SK-N-SH treated with all-trans-retinoic acid at 6 μM for 48 hours (cell line): ENCODE measurements at regions not wholly inside any gene's neighbourhood (a gene's known extent, or its start where the extent isn't known, plus 50 kb on each side); places are given as distances from the start of the nearest gene placed in this dataset.

ENCODE experiments used
- ARNTL ChIP-seq: fragments of 450-650 bp; formaldehyde crosslinking; IDR thresholded peaks from 2 replicates; pipeline ENCODE4 v1.5.0; 2020; ENCODE audit warnings: low read depth, mild to moderate bottlenecking, moderate library complexity, borderline replicate concordance
- BACH2 ChIP-seq: fragments of 250-450 bp; sonication (Bioruptor Pico); IDR thresholded peaks from 2 replicates; pipeline ENCODE4 v1.9.0; 2021; ENCODE audit warnings: mild to moderate bottlenecking, borderline replicate concordance
- OSR1 ChIP-seq: fragments of 250-450 bp; sonication (Bioruptor Pico); IDR thresholded peaks from 2 replicates; pipeline ENCODE4 v1.8.0; 2022; ENCODE audit warnings: moderate library complexity, mild to moderate bottlenecking, inconsistent platforms
- PPARA ChIP-seq: fragments of 250-450 bp; sonication (Bioruptor Pico); IDR thresholded peaks from 2 replicates; pipeline ENCODE4 v1.5.0; 2020; ENCODE audit warnings: mild to moderate bottlenecking, borderline replicate concordance
- RARB ChIP-seq: fragments of 250-450 bp; sonication (Bioruptor Pico); IDR thresholded peaks from 2 replicates; pipeline ENCODE4 v1.8.0; 2021; ENCODE audit warnings: mild to moderate bottlenecking, moderate library complexity
- SNAI2 ChIP-seq: fragments of 250-450 bp; sonication (Bioruptor Pico); IDR thresholded peaks from 2 replicates; pipeline ENCODE4 v1.5.0; 2020; ENCODE audit warnings: mild to moderate bottlenecking, moderate library complexity
- TCF4 ChIP-seq: fragments of 250-450 bp; sonication (Bioruptor Pico); IDR thresholded peaks from 2 replicates; pipeline ENCODE4 v1.8.0; 2021; ENCODE audit warnings: mild to moderate bottlenecking, moderate library complexity, borderline replicate concordance
- ZC3H10 ChIP-seq: fragments of 250-450 bp; sonication (Bioruptor Pico); IDR thresholded peaks from 2 replicates; pipeline ENCODE4 v1.5.1; 2021; ENCODE audit warnings: mild to moderate bottlenecking, moderate library complexity
- ZFP30 ChIP-seq: fragments of 450-650 bp; formaldehyde crosslinking; IDR thresholded peaks from 2 replicates; pipeline ENCODE4 v1.5.0; 2022; ENCODE audit warnings: mild to moderate bottlenecking, moderate library complexity
- TF ChIP-seq, protein P1 (sequence below): fragments of 250-450 bp; sonication (Bioruptor Pico); IDR thresholded peaks from 2 replicates; pipeline ENCODE4 v1.8.0; 2020; ENCODE audit warnings: mild to moderate bottlenecking, moderate library complexity, borderline replicate concordance

DNA sequence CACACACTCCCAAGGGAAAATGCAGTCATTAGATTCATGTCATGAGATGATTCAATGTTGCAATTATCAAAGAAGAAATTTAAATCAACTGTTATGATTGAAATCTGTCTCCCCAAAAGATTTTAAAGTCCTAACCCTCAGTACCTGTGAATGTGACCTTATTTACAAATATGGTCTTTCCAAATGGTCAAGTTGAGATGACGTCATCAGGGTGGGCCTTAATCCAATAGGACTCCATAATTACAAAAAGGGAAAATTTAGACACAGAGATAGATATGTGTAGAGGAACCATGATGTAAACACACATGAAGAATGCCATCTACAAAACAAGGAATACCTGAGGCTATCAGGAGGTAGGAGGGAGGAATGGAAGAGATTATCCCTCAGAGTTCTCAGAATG lies 221.1 kb downstream of the ISL1 start:
- no peak for TF ChIP-seq PPARA (CRISPR knock-in tag)
- TF ChIP-seq TCF4, result no peak
- TF ChIP-seq SNAI2 (CRISPR knock-in tag), result no peak
- no peak for TF ChIP-seq BACH2
- TF ChIP-seq ZC3H10 (CRISPR knock-in tag), result no peak
- no peak for TF ChIP-seq ZFP30 (CRISPR knock-in tag)
- TF ChIP-seq RARB, result no peak
- TF ChIP-seq, protein P1, sequence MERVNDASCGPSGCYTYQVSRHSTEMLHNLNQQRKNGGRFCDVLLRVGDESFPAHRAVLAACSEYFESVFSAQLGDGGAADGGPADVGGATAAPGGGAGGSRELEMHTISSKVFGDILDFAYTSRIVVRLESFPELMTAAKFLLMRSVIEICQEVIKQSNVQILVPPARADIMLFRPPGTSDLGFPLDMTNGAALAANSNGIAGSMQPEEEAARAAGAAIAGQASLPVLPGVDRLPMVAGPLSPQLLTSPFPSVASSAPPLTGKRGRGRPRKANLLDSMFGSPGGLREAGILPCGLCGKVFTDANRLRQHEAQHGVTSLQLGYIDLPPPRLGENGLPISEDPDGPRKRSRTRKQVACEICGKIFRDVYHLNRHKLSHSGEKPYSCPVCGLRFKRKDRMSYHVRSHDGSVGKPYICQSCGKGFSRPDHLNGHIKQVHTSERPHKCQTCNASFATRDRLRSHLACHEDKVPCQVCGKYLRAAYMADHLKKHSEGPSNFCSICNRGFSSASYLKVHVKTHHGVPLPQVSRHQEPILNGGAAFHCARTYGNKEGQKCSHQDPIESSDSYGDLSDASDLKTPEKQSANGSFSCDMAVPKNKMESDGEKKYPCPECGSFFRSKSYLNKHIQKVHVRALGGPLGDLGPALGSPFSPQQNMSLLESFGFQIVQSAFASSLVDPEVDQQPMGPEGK (CRISPR knock-in tag), result no peak
- no peak for TF ChIP-seq ARNTL (CRISPR knock-in tag)
- TF ChIP-seq OSR1 (CRISPR knock-in tag), result no peak
